HPDE6-E6E7 (cell line): ENCODE measurements at regions not wholly inside any gene's neighbourhood (a gene's known extent, or its start where the extent isn't known, plus 50 kb on each side); places are given as distances from the start of the nearest gene placed in this dataset.
"Not testable (repeated sequence)": the region's sequence is repeated elsewhere in the genome, so short reads cannot be mapped to it uniquely, and the experiment has no call there.

Experiments
- DNase-seq: peaks from one replicate; pipeline ENCODE4 v3.0.0; 2011; ENCODE audit warnings: missing footprints; ENCODE audit errors: extremely low spot score

DNA sequence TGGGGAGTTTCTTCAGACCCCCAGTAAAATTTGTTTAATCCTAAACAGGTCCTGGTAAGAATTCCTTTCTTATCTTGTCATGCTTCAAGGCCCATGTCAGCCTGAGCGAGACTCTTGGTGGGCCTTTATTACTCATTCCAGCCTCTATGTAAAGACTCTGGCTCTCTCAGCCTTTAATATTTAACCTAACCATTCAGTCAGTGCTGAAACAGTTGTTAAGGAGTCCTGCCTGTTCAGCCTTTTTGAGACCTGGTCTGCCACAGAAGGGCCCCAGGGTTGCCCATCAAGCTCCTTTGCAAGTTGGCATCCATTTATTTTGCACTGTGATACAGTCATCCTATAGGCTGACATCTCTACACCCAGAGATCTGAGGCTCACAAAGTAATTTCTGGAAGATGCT is 107.7 kb upstream of the VANGL1 start:
- no peak for DNase-seq

DNA sequence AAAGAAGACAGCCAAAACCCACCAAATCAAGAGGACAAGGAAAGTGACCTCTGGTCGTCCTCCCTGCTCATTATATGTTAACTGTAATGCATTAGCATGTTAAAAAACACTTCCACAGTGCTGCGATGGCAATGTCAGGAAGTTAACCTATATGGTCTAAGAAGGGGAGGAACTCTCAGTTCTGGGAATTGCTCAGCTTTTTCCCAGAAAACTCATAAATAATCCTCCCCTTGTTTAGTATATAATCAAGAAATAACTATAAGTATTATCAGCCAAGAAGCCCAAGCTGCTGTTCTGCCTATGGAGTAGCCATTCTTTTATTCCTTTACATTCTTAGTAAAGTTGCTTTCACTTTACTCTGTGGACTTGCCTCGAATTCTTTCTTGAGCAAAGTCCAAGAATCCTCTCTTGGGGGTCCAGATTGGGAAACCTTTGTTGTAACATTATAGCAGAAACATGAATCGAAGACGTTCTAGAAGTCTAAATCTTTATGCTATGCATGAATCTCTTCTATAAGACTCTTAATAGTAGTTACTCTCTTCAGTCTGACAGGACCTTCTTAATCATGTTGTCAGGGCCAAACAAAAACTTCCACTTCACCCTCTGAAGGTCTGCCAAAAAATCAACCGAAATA is 110.0 kb upstream of the VANGL1 start:
- no peak for DNase-seq

DNA sequence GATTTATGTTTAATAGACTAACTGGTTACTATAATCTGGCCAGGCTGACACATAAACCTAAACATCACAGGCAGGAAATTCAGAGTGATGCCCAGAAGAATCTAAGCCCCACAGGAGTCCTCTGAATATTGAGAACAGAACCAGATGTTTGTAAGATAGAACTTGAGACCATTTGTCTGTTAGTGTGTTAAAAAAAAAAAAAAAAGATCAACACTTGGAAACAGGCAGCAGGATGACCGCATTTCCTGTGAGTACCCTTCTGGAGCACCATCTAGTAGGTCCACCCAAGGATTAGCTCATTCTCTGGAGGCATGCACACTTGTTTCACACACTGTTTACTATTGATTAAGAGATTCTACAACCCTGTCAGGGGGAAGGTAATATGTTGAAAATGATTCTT is 111.4 kb upstream of the VANGL1 start:
- DNase-seq: no peak

DNA sequence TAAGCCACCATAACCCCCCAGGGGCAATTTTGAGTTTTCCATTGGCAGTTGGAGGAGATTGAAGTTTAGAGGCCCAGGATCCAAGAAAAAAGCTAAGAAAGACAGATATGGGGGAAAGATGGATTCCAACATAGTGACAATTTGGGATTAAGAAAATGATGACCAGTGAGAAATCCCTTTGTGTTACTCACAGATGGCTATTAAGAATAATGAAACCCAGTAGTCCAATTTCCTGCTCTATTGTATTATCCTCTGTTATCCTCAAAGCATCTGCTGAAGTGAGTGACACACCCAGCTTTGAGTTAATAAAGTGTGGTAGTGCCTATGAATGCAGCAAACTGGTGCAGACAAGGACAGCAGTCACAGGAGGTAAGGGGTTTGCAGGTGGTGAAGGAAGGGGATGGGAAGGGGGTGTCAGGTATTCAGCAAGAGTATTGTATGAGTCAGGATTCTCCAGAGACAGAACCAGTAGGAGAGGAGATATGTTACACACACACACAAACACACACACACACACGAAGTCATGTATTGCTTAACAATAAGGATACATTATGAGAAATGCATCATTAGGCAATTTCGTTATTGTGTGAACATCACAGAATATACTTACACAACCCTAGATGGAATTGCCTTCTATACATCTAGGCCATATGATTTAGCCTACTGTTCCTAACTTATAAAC is 112.4 kb upstream of the VANGL1 start:
- no peak for DNase-seq

DNA sequence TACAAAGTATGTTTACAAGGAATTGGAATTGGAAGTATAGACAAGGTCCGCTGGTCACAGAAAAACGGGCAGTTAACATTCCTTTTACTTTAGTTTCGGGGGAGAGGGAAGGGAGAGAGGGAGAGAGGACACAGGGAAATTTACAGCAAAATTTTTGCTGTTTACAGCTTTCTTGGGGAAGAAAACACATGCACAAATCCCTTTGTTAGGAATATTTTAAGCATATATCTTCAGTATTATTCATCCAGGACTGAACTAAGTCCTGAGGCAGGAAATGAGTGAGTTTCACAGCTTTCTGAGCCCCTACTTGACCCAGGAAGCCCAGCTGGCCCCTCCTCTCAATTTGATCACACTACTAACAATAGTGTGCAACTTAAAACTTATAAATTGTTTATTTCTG is 113.4 kb upstream of the VANGL1 start:
- DNase-seq: not testable (repeated sequence)

DNA sequence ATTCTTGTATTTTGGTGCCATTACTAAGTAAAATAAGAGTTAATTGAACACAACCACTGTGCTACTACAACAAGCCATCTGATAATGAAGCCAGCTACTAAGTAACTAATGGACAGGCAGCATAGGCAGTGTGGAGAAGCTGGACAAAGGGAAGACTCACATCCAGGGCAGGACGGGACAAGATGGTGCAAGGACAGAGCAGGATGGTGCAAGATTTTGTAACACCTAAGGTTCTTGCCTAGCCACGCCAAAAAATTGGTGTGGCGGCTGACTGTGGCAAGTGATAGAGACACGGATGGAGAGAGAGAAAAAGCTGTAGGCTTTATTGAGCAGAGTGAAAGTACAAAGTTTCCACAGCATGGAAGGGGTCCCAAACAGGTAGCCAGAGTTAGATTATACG is 114.0 kb upstream of the VANGL1 start:
- DNase-seq: no peak

DNA sequence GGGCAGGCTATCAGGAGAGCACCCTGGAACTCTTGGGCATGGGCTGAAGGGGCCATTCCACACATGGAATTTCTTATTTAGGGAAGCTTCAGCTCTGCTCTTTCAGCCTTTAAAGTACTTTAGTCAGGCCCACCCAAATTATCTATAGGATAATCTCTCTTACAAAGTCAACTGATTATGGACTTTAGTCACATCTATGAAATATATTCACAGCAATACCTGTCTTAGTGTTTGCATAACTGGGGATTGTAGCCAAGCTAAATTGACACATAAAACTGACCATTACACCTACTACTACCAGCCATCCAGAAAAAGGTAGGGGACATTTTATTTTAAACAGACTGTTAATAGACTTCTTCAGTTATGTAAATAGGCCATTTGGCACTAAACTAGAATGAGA is 114.9 kb upstream of the VANGL1 start:
- DNase-seq: no peak

DNA sequence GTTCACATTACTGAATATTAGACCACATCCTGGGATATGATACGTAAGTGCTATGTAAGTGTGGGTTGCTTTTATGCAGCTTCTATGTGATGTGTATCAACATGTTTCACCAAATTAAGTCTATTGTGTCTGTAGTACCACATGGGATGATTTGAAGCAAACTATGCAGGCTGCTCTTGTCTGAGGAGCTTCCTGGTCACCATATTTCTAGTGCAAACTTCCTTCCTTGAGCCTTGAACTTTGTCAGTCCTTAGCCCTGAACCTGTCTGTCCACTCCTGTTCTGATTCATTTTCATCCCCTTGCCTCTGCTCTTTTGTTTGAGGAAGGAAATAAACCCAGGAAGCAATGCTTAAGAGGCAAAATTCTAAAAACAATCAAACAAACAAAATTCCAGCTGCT is 117.5 kb upstream of the VANGL1 start:
- peak; percentile 19 for DNase-seq

DNA sequence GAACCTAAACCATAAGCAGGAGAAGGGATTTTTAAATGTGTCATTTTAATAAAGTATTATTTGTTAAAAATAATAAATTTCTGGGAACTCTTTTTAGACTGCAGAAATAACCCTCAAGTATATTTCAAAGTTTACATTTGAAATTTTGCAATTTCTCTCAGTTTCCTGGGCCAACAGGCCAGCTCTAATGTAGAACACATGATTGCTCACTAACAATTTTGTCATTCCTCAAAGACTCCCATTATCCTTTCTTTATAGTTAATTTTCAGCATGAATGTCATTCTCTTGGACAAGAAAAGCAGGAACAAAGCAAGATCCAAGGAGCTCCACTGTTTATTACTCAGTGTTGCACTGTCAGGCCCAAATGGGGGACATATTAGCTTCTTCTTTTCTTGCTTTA is 119.4 kb upstream of the VANGL1 start:
- no peak for DNase-seq

DNA sequence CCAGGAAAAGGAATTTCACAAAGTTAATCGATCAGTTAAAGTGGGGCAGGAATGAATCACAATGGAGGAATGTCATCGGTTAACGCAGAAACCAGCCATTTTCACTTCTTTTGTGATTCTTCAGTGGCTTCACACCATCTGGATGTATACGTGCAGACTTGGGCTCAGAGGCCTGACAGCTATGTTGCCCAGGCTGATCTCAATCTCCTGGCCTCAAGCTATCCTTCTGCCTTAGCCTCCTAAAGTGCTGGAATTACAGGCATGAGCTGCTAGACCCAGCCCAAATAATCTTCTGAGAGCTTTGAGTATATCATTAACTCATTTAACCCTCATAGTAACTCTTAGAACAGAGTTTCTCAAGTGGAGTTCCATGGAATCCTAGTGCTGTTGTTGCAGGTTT is 126.5 kb upstream of the VANGL1 start:
- no peak for DNase-seq

DNA sequence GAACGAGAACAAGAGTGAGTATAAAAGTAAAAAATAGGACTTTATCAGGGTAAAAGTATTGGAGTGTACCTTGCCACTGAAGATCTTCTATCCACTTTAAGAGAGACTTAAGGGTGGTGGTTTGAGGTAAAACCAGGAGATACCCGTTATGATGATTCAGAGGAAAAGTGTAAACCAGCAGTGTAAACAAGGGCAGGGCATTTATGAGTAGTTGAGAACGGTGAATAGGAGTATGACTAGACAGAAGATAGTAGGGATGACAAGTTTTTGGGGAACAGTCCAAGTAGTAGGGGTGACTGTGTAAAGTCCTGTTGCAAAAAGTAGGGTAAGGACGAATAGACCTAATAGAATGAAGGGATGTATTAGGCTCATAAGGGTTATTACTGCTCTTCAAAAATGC is 131.5 kb upstream of the VANGL1 start:
- not testable (repeated sequence) for DNase-seq

DNA sequence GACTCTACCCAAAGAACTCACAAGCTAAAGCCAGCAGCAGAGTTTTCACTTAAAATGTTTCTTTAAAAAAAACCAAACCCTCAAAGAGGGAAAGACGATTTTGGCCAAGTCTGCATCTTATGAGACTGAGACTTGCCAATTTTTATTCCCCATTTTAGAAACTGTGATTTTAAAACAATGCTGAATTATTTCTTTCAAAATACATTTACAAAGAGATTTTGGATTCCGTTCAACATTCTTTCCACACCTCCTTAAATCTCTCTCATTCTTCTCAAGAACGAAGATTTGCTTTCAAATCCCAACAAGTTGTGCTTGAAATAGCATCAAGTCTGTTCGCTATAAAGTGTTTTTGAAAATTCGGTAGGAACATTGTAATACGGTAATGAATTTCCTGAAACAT is 133.9 kb upstream of the VANGL1 start:
- no peak for DNase-seq

DNA sequence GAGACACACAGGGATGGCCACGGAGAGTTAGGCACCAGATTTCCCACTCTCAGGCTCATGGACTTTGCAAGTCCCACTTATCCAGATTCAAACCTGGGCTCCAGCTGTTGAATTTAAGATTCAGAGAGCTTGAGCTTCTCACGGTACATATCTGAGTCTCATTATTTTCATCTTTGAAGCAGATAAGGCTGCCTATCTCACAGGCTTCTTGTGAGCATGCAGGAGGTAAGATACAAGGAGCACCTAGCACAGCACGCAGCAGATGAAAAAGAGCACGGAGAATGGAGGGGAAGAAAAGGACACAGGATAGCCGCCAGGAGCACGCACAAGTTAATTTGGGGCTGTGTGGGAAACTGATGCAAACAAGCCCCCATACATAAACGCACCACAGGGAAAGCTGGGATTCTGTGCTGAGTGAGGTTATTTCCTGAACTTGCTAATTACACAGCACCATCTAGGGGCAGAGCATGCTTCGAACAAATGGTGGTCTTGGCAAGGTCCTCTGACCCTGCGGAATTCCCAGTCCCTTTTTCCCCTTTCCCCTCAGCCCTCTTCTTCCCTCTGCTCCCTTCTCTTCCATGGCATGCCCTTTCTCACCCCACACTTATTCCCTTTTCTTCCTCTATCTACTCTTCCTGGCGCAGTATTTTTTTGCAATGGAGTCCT is 134.7 kb upstream of the VANGL1 start:
- peak; percentile 27 for DNase-seq

DNA sequence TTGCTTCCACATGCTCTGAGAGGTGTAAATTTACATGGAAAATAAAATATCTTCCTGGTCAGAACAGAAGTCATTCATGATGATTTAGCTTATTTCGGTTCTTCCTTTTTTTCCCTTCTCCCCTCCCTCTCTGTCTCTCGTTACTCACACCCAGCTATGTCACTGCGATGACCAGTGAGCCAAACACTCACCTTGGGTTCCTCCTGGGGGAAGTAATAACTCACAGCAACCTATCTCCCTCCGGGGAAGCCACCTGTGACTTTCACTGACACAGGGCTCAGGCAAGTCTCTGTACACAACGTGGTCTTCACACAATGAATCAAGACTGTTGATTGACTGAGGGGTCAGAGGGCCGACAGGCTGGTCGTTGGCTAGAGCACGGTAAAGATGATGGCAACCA is 135.3 kb upstream of the VANGL1 start:
- no peak for DNase-seq

DNA sequence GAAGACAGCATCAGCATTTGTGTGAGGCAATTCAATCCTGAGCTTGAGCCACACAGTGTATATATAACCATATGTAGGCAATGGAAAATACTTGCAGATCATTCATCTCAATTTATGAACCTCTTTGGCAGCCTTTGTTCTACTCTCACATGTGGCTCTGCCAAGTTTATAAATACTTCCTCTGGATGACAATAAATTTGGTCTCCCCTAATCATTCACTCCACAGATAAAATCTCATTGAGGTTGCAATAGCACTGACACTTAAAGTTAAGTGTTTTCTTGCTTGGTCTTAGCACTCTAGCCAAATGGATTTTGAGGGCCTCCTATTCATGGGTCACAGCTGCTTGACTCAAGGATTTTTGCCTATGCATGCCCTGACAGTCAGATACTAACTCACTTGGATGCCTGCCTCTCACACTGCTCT is 136.6 kb upstream of the VANGL1 start:
- DNase-seq: no peak

DNA sequence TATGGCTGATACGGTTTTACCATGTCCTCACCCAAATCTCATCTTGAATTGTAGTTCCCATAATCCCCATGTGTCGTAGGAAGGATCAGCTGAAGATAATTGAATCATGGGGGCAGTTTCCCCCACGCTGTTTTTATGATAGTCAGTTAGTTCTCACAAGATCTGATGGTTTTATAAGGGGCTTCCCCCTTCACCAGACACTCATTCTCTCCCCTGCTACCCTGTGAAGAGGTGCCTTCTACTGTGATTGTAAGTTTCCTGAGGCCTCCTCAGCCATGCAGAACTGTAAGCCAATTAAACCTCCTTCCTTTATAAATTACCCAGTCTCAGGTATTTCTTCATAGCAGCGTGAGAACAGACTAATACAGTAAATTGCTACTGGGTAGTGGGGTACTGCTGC is 139.6 kb upstream of the VANGL1 start:
- DNase-seq: not testable (repeated sequence)

DNA sequence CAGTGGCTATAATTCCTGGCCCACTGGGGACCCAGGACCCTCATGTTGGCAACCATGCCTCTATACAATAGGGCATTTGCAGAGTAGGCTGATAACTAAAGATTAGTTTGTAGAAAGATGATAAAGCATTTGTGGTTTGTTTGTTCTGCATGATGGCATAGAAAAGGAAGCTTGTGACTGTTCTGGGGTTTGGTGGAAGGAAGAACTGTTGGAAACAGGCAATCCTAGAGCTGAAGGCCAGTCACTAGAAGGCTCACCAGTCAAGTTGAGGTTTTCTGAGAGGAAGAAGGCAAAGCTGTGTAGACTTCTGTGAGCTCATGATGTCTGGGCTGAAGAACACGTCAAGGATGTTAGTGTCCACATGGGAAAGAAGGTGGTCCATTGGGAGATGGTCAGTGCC is 140.3 kb upstream of the VANGL1 start:
- DNase-seq: no peak

DNA sequence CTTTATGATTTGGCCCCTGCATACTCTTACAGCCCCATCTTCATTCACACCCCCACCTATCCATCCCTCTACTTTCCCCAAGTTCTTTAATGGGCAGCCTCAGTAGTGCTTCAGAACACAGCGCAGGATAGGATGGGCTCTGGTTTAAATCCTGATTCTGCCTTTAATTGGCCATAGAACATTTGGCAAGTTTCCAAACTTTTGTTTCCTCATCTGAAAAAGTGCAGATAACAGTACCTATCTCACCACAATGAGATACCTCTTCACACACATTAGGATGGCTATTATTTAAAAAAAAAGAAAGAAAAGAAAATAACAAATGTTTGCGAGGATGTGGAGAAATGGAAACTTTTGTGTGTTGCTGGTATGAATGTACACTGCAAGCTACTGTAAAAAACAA is 142.5 kb upstream of the VANGL1 start:
- no peak for DNase-seq

DNA sequence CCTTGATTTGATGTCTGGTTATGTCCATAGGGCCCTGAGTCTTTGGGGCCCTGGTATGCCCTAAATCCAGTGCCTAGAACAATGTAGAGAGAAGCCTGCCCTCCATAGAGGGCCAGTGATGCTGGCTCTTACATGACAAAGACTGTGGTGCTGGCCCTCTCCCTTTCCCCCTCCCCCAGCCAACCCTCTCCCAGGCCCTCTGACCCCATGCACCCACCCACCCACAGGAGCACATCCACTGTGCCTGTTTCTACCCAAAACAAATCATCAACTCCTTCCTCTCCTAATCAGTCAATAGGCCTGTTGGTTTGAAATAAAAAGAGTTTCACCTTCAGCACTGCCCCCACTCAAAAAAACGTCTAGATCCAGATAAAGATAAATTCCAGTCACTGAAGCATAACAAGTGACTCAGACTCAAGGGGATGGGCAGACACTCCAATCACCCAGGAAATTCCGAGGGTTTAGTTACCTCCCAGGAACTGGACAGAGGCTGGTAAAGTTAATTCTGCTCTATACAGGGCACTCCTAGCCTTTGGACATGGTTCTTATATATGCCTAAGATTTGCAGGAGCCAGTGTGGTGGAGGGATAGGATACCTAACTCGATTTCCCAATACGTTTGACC is 144.8 kb upstream of the VANGL1 start:
- peak; percentile 79 for DNase-seq

DNA sequence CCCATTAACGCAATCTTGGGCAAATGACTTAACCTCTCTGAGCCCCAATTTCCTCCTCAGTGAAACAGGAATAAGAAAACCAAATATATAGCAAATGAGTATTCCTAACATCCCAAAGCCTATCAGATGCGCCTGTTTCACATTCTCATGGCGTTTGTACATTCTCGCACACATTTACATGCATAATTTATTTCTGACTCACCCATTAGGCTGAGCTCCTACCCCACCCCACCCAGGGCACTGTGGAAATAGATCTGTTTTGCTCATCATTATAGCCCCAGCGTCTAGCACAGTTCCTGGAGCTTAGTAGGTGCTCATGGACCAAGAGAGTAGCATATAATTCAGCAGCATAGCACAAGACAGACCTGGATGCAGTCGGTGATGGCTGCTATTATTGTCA is 146.1 kb upstream of the VANGL1 start:
- no peak for DNase-seq

DNA sequence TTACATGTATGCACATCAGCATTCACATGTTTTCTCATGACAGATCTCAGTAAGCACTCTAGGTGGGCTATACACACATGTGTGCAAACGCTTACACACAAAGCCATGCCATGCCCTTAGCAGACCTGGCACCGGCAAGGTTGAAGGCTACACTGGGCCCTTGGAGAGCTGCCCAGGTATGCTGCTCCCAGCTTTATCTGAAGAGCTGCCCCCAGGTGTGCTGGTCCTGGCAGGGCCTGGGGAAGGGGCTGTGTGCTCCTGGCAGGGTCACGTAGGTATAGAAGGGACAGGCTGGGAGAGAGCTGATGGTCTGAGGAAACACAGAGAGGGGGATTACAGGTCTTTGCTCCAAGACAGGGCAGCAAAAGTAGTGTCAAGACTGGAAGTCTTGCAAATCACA is 146.7 kb upstream of the VANGL1 start:
- DNase-seq: no peak

DNA sequence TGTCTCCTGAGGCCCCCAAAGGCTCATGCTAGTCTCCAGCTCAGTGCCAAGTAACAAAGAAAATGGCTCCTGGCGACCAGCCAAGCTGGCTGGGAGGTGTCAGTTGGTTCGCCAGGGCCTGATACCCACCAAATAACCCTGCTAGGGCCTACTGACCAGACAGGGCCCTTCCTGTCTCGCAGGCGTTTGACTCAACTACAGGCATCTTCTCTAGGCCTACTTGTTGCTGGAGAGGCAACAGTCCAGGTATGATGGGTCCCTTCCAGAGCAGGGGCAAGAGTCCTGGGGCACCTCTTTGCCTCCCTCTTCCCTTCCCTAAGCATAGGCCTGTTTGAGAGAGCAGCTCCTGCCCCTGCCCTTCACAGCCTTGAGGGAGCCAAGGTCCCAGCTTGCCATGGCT is 147.9 kb upstream of the VANGL1 start:
- DNase-seq: no peak

DNA sequence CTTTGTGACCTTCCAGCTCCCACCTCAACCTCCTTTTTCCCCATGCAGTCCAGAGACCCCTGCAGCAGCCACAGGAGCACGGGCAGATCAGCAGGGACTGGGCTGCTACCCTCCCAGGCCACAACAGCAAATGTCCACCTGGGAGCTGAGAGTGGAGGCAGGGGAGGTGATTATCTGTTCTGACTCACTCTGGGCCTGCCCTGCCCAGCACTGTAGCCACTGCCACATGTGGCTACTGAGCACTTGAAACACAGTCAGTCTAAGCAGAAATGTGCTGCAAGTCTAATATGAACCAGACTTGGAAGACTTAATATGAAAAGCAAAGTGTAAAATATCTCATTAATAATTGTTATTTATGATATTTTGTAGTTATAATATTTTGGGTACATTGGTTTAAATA is 148.9 kb upstream of the VANGL1 start:
- peak; percentile 33 for DNase-seq
